ENCODE measurements at regions not wholly inside any gene's neighbourhood (a gene's known extent, or its start where the extent isn't known, plus 50 kb on each side); places are given as distances from the start of the nearest gene placed in this dataset.

DNA sequence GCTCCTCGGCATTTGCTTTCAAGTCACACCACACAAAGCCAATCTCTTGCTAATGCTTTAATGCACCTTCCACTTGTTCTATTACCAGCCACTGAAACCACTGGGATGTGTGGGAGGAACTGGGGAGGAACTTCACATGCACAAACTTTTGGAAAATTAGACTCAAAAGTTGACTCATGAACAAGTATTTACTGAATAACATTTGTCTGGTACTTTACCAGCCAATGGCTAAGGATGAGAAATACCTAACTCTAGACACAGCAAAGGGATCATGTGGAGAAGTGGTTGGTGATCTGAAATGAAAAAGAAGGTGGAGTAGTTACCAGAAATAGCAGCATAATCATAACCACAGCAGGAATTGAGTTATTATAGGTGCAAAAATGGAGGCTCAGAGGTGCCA lies 554.0 kb upstream of the NOX3 start:
- no peak for DNase-seq (ENCODE audit: low spot score in 2 of 2)
- intact Hi-C loops (cut with DNase I; ENCODE audit: low total_unique reads): no loop called here
- no peak for TF ChIP-seq POLR2A (IDR thresholded peaks at IDR 0.05)
- no peaks in the 10 kb centered on the region for H3K36me3 ChIP-seq
- H3K4me1 ChIP-seq: no peaks in the 10 kb centered on the region
- H3K27me3 ChIP-seq: no peaks in the 10 kb centered on the region
- no peaks in the 10 kb centered on the region for H3K9me3 ChIP-seq
- H3K4me3 ChIP-seq: no peak overlapping the region
- H3K27ac ChIP-seq: no peak overlapping the region

DNA sequence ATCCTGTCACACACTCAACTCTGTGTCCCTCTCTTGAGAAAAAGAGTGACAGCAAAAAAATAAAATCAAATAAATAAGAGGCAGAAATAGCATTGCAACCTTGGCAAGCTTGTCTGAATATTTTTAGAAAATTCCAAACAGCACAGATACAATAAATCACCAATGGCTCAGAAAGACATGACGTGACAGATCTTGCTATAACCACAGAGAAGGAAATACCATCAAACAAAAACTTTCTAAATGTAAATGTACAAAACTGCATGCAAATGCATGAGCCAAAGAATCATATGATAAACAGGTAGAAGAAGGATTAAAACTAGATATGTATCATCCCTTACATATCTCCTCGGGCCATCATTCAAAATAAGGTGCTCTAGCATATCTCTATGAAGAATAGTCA lies 549.2 kb upstream of the NOX3 start:
- Histone ChIP-seq H3K27ac (no peak overlapping the region), H3K4me3 (no peak overlapping the region), H3K27me3 (no peaks in the 10 kb centered on the region), H3K4me1 (no peaks in the 10 kb centered on the region), H3K9me3 (no peaks in the 10 kb centered on the region), H3K36me3 (no peaks in the 10 kb centered on the region)
- intact Hi-C loops (cut with DNase I; ENCODE audit: low total_unique reads): no loop called here
- DNase-seq (ENCODE audit: low spot score in 2 of 2): no peak
- TF ChIP-seq POLR2AphosphoS5 (IDR thresholded peaks at IDR 0.05) (no peak), POLR2A (IDR thresholded peaks at IDR 0.05) (no peak)
- TF ChIP-seq, protein P1, sequence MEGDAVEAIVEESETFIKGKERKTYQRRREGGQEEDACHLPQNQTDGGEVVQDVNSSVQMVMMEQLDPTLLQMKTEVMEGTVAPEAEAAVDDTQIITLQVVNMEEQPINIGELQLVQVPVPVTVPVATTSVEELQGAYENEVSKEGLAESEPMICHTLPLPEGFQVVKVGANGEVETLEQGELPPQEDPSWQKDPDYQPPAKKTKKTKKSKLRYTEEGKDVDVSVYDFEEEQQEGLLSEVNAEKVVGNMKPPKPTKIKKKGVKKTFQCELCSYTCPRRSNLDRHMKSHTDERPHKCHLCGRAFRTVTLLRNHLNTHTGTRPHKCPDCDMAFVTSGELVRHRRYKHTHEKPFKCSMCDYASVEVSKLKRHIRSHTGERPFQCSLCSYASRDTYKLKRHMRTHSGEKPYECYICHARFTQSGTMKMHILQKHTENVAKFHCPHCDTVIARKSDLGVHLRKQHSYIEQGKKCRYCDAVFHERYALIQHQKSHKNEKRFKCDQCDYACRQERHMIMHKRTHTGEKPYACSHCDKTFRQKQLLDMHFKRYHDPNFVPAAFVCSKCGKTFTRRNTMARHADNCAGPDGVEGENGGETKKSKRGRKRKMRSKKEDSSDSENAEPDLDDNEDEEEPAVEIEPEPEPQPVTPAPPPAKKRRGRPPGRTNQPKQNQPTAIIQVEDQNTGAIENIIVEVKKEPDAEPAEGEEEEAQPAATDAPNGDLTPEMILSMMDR (IDR thresholded peaks at IDR 0.05): no peak

DNA sequence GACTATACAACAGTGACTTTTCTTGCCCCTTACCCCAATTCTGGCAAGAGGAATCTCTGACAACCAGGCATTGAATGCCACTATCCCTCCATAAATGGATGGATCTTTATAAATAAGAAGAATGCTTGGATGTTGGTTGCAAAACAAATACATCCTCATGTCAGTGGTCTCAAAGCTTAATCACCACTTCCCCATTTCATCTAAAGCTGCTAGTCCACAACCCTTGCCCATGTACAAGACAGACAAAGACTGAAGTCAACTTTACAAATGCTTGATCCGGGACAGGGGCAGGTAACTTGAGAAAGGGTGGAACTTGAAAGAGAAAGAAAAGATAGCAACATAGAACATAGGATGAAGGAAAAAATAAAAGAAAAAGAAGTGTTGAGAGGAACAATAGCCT lies 540.5 kb upstream of the NOX3 start:
- Histone ChIP-seq H3K4me1 (no peaks in the 10 kb centered on the region), H3K4me3 (no peak overlapping the region), H3K36me3 (no peaks in the 10 kb centered on the region), H3K9me3 (no peaks in the 10 kb centered on the region), H3K27me3 (no peaks in the 10 kb centered on the region), H3K27ac (no peak overlapping the region)
- TF ChIP-seq POLR2AphosphoS5 (IDR thresholded peaks at IDR 0.05) (no peak), POLR2A (IDR thresholded peaks at IDR 0.05) (no peak)
- TF ChIP-seq, protein P1 (IDR thresholded peaks at IDR 0.05): no peak
- intact Hi-C loops (cut with DNase I; ENCODE audit: low total_unique reads): no loop called here
- DNase-seq (ENCODE audit: low spot score in 2 of 2): no peak

DNA sequence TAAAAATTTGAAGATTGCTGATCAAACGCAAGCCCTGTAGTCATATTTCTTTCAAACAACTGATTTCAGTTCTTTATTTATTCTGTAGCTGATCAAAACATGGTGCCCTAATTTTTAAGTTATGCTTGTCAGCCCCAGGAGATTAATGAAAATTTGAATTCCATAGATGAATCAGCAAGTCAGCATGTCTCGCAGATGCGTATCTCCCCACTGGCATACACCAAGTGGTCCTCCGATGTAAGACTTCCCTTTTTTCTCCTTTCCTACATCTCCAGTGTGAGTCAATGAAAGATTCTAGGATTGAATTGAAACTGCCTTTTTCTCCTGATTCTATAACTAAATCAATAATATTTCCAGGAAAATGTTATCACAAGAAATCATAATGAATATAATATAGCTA lies 539.6 kb upstream of the NOX3 start:
- no peaks in the 10 kb centered on the region for H3K36me3 ChIP-seq
- intact Hi-C loops (cut with DNase I; ENCODE audit: low total_unique reads): no loop called here
- no peak for TF ChIP-seq POLR2AphosphoS5 (IDR thresholded peaks at IDR 0.05)
- TF ChIP-seq, protein P1 (IDR thresholded peaks at IDR 0.05): no peak
- TF ChIP-seq POLR2A (IDR thresholded peaks at IDR 0.05): no peak
- no peak overlapping the region for H3K27ac ChIP-seq
- H3K27me3 ChIP-seq: no peaks in the 10 kb centered on the region
- no peaks in the 10 kb centered on the region for H3K9me3 ChIP-seq
- no peak overlapping the region for H3K4me3 ChIP-seq
- H3K4me1 ChIP-seq: no peaks in the 10 kb centered on the region
- no peak for DNase-seq (ENCODE audit: low spot score in 2 of 2)

DNA sequence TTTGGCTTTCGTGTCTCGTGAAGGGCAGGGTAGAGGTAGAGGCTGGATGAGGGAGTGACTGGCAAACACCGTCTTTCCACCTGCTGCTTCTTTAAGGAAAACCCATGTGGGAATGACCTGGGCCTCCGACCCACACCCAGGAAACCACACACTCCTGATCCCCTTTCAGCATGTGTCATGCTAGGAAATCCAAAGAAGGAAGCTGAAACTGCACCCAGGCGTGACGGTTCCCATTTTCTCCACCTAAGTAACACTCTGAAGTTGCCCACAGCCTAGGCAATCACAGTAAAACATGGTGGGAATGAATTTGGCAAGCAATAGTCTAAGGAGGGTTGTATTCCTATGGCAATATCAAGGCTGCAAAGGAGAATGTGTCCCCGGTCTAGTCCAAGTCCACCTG lies 538.4 kb upstream of the NOX3 start:
- Histone ChIP-seq H3K9me3 (no peaks in the 10 kb centered on the region), H3K36me3 (no peaks in the 10 kb centered on the region), H3K27me3 (no peaks in the 10 kb centered on the region), H3K4me1 (no peaks in the 10 kb centered on the region), H3K4me3 (no peak overlapping the region), H3K27ac (no peak overlapping the region)
- intact Hi-C loops (cut with DNase I; ENCODE audit: low total_unique reads): no loop called here
- DNase-seq (ENCODE audit: low spot score in 2 of 2): no peak
- TF ChIP-seq POLR2AphosphoS5 (IDR thresholded peaks at IDR 0.05): no peak

DNA sequence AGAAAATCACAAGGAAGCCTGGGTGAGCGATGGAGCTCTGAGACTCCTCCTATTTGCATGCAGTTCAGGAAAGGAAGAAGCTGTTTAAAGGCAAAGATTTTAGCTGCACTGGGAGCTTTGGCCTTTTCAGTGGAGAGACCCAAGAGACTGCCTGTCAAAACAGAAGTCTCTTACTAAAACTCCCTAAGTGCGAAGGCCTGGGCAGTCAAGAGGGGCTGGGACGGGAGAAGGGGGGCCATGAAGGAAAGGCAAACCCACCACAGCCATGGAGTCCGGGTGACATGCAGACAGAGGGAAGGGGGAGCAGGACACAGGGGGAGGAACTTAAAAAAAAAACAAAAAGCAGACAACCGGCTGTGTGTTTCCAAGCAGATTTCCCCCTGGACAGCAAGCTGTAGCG lies 537.6 kb upstream of the NOX3 start:
- no peak for DNase-seq (ENCODE audit: low spot score in 2 of 2)
- Histone ChIP-seq H3K4me1 (no peaks in the 10 kb centered on the region), H3K9me3 (no peaks in the 10 kb centered on the region), H3K36me3 (no peaks in the 10 kb centered on the region), H3K27ac (no peak overlapping the region), H3K4me3 (no peak overlapping the region), H3K27me3 (no peaks in the 10 kb centered on the region)
- TF ChIP-seq POLR2A (IDR thresholded peaks at IDR 0.05) (no peak), POLR2AphosphoS5 (IDR thresholded peaks at IDR 0.05) (no peak)
- TF ChIP-seq, protein P1 (IDR thresholded peaks at IDR 0.05): no peak
- intact Hi-C loops (cut with DNase I; ENCODE audit: low total_unique reads): no loop called here

All from breast epithelium (tissue), 4 donors.